ENCODE measurements at regions not wholly inside any gene's neighbourhood (a gene's known extent, or its start where the extent isn't known, plus 50 kb on each side); places are given as distances from the start of the nearest gene placed in this dataset.

DNA sequence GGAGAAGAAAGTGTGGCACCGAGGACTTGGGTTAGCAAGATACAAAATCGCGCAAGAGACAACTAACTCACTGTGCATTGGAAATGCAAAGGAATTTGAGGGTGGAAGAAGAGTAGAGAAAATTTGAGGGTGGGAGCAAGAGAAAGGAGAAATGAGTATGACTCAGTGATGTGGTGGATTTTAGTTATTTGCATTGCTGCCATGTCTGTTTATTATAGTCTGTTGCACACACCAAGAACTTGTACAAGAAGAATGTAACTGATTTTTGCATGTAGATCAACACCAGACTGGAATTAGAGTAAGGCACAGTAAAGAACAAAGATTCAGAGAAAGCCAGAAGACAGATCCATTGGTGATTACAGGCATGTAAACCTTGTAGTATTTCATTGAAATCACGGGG, 71.6 kb upstream of the SMIM36 start:
- DNase-seq (ENCODE audit: low read depth in 2 of 2) = no peak

GRCh38 chr17:55580596-55581133, 69.4 kb upstream of the SMIM36 start:
- no peak for DNase-seq (ENCODE audit: low read depth in 2 of 2)

- DNase-seq (ENCODE audit: low read depth in 2 of 2) = no peak
Observed at GRCh38 chr17:55577687-55578086, 66.4 kb upstream of the SMIM36 start.

- no peak for DNase-seq (ENCODE audit: low read depth in 2 of 2)
Observed at GRCh38 chr17:55576996-55577586, 65.8 kb upstream of the SMIM36 start.

DNA sequence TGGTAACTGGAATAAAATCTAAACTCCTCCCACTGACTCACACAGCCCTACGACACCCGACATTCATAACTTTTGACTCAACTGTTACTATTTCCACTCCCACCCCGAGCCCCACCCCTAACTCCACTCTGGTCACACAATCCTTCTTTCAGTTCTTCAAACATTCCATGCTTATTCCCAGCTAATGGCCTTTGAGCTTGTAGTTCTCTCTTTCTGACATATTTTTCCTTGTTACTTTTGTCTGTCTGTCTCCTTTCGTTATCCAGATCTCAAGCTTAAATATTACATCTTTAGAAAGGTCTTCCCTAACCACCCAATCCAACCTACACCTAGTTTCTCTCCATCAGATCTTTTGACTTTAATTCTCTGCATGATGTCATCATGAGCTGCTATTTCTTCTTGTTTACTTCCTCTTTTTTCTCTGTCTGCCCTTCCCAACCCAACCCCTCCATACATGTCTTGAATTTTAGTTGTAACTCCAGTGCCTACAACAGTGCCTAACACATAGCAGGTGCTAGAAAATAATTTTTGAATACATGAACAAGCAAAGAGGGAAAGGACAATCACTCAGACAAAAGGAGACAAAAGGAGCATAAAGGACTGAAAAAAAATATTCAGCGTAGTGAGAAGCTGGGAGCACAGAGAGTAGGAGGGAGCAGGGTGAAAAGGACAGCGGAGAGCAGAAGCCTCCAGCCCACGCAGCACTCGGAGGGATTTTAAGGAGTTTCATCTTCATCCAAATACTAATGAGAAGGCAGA, 65.2 kb upstream of the SMIM36 start:
- DNase-seq (ENCODE audit: low read depth in 2 of 2) = no peak

DNA sequence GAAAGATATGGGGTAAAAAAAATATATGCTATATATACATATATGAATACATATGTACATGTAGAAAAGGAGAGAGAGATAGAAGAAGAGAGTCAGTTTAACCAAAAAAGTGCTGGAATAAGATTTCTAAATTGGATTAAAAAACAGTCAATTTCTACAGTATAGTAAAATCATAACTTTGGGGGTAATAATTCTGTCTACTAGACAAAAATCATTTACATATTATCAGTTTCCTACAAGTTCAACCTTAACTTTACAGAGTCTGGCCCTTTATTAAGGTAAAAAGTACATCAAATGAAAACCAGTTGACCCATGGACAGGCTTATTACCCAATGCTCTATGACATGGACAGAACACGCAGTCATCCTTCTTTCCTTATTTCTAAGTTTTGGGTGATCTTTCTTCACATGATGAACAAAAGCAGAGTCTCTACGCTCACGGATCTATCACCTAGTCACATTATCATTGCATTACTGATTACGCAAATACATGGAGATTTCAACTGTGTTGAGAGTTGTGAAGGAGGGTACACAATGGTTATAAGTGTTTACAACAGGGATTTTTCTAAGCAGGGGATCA, 63.9 kb upstream of the SMIM36 start:
- DNase-seq (ENCODE audit: low read depth in 2 of 2) = no peak

- no peak for DNase-seq (ENCODE audit: low read depth in 2 of 2)
Observed at GRCh38 chr17:55572599-55572998, 61.3 kb upstream of the SMIM36 start.

- DNase-seq (ENCODE audit: low read depth in 2 of 2) = no peak
Observed at GRCh38 chr17:55572139-55572538, 60.9 kb upstream of the SMIM36 start.

- no peak for DNase-seq (ENCODE audit: low read depth in 2 of 2)
Observed at GRCh38 chr17:55571095-55571494, 59.8 kb upstream of the SMIM36 start.

DNA sequence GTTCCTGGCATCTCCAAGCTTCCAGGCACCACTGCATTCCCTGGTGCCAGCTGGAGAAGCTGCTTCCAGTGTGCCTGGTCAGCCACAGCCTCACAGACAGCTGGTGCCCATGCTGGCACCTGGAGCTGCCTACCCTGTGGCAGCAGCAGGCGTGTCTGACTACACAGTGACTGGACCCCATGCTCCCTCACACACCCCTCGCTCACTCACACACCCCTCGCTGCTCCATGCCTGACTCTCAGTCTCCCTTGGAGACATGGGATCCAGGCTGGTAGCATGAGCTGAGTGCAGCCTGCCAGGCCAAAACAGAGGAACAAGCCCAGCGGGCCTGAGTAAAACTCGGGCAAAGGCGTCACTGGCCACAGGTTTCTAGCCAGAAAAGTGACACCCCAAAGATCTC, 59.1 kb upstream of the SMIM36 start:
- no peak for DNase-seq (ENCODE audit: low read depth in 2 of 2)

DNA sequence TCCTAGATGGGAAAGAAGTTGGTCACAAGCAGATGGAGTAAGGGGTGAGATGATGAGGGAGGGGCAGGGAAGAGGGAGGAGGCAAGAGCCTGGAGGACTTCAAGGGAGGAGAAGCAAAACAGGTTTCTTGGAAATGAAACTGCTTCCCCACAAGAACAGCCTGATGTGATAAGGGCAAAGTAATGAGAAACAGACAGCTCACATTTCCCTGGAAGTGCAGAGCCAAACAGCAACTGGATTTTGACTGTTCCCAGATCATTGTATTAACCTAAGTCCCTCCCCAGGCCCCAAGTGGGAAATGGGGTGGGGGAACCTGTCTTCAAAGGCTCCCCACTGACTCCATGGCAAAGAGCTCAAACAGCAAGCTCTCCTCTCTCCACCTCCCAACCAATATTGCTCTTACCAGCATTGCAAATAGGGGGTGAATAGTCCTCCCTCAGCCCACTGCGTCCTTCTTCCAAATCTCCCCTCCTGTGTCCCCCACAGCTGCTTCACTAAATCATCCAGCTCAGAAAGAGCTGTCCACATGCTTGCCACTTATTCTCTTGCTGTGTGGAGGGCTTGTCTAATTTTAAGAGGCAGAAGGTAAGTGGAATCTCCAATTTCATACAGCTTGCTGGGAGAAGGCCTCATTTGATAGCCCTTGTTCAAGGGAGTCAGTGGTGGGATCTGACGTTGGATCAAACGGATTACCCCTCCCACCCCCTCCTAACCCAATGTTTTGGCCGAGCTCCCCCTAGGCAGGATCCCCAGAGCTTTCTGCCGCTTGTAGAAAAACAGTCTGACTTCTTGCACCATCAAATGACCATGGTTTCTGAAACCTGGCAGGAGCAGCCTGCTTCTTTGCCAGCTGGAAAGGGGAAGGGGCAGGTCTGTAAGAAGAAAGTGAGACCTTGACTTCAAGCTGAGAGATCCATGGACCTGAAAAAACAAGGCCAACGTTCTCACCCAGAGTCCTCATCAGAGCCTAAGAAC, 56.3 kb upstream of the SMIM36 start:
- DNase-seq (ENCODE audit: low read depth in 2 of 2) = no peak

- no peak for DNase-seq (ENCODE audit: low read depth in 2 of 2)
Observed at GRCh38 chr17:55564081-55564480, 52.8 kb upstream of the SMIM36 start.

- no peak for DNase-seq (ENCODE audit: low read depth in 2 of 2)
Observed at GRCh38 chr17:55563363-55563762, 52.1 kb upstream of the SMIM36 start.

- DNase-seq (ENCODE audit: low read depth in 2 of 2) = no peak
Observed at GRCh38 chr17:55561973-55562495, 50.8 kb upstream of the SMIM36 start.

- no peak for DNase-seq (ENCODE audit: low read depth in 2 of 2)
Observed at GRCh38 chr17:55561316-55561972, 50.2 kb upstream of the SMIM36 start.
